DND-41 (cell line): ENCODE measurements at regions not wholly inside any gene's neighbourhood (a gene's known extent, or its start where the extent isn't known, plus 50 kb on each side); places are given as distances from the start of the nearest gene placed in this dataset.
"Not testable (repeated sequence)": the region's sequence is repeated elsewhere in the genome, so short reads cannot be mapped to it uniquely, and the experiment has no call there.

Source experiments
- ATAC-seq: fragments of 200-7000 bp; cut with Tn5 transposase; 3 replicates; pipeline ENCODE4 v1.9.1; 2021; ENCODE audit warnings: low read depth; ENCODE audit not compliant: insufficient read depth
- DNase-seq: peaks from one replicate; pipeline ENCODE4 v3.0.0-alpha.2; 2020
- H2AFZ ChIP-seq: 2 replicates; pipeline ENCODE4 v1.6.0; 2012; ENCODE audit warnings: low read depth, low read length
- H3K27ac ChIP-seq: 2 replicates; pipeline ENCODE4 v1.5.1; 2012; ENCODE audit warnings: low read length, inconsistent platforms
- H3K27me3 ChIP-seq: fragments of 200-600 bp; sonication (generic); 2 replicates; pipeline ENCODE4 v1.6.0; 2012; ENCODE audit warnings: low read length, mild to moderate bottlenecking, inconsistent platforms; ENCODE audit not compliant: insufficient read depth, poor library complexity
- H3K36me3 ChIP-seq: 2 replicates; pipeline ENCODE4 v1.5.1; 2012; ENCODE audit warnings: low read length, inconsistent platforms; ENCODE audit not compliant: insufficient read depth
- H3K4me1 ChIP-seq: 2 replicates; pipeline ENCODE4 v1.5.1; 2012; ENCODE audit warnings: mild to moderate bottlenecking, low read length; ENCODE audit not compliant: insufficient read depth
- H3K4me2 ChIP-seq: 2 replicates; pipeline ENCODE4 v1.6.0; 2012; ENCODE audit warnings: mild to moderate bottlenecking, moderate library complexity, low read length, inconsistent platforms; ENCODE audit not compliant: insufficient read depth
- H3K4me3 ChIP-seq, 2 experiments: fragments of 200-600 bp in 1 of 2; shearing (Covaris generic) in 1 of 2; 2 replicates each; pipeline ENCODE4 v1.5.1; 2012 to 2016; ENCODE audit warnings: inconsistent platforms in 2 of 2, low read length in 2 of 2, mild to moderate bottlenecking in 2 of 2, low read depth in 1 of 2, moderate library complexity in 1 of 2
- H3K79me2 ChIP-seq: 2 replicates; pipeline ENCODE4 v1.6.0; 2012; ENCODE audit warnings: low read length, inconsistent platforms; ENCODE audit not compliant: insufficient read depth
- H3K9ac ChIP-seq: 2 replicates; pipeline ENCODE4 v1.6.0; 2012; ENCODE audit warnings: low read depth, mild to moderate bottlenecking, inconsistent platforms, low read length, moderate library complexity
- H3K9me3 ChIP-seq: 2 replicates; pipeline ENCODE4 v1.5.1; 2012; ENCODE audit warnings: low read length, moderate library complexity, mild to moderate bottlenecking, inconsistent platforms; ENCODE audit not compliant: insufficient read depth, severe bottlenecking
- H4K20me1 ChIP-seq: 2 replicates; pipeline ENCODE4 v1.6.0; 2012; ENCODE audit warnings: low read length; ENCODE audit not compliant: insufficient read depth
- EZH2 ChIP-seq: IDR thresholded peaks from 3 replicates; pipeline ENCODE4 v1.6.1; 2012; ENCODE audit warnings: borderline replicate concordance, low read depth, mild to moderate bottlenecking, moderate library complexity, low read length, inconsistent platforms; ENCODE audit not compliant: severe bottlenecking
- TF ChIP-seq, protein P1 (sequence below): IDR thresholded peaks from 2 replicates; pipeline ENCODE4 v1.5.1; 2012; ENCODE audit warnings: borderline replicate concordance, low read length, moderate library complexity, mild to moderate bottlenecking; ENCODE audit not compliant: poor library complexity, severe bottlenecking; ENCODE audit errors: extremely low read depth

DNA sequence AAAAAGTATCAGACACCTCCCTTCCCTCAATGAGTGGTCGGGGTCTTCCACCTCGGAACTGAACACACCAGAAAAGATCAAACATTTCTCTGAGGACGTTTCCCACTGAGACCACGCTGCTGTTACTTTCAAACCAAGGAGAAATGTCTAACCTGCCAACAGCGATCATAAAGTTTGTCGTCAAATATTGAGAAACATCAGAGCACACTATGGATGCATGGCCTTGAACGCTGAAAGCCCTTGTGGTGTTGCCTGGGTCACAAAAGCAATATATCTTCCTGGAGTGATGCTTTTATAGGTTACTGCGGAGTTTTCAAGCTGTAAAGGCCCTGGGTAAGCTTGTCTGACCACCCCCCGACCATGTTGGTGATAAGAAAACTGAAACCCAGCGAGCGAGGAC is 70.2 kb upstream of the ID2 start:
- H3K9me3 ChIP-seq = no peaks in the 10 kb centered on the region
- no peak overlapping the region for H3K9ac ChIP-seq
- H4K20me1 ChIP-seq = no peaks in the 10 kb centered on the region
- no peak overlapping the region for H3K4me2 ChIP-seq
- H3K4me1 ChIP-seq = no peaks in the 10 kb centered on the region
- ATAC-seq = no peak
- no peak overlapping the region for H3K4me3 ChIP-seq
- H3K27me3 ChIP-seq = no peaks in the 10 kb centered on the region
- no peaks in the 10 kb centered on the region for H3K79me2 ChIP-seq
- H2AFZ ChIP-seq = no peak overlapping the region
- H3K27ac ChIP-seq = no peak overlapping the region
- TF ChIP-seq EZH2 = no peak
- TF ChIP-seq, protein P1, sequence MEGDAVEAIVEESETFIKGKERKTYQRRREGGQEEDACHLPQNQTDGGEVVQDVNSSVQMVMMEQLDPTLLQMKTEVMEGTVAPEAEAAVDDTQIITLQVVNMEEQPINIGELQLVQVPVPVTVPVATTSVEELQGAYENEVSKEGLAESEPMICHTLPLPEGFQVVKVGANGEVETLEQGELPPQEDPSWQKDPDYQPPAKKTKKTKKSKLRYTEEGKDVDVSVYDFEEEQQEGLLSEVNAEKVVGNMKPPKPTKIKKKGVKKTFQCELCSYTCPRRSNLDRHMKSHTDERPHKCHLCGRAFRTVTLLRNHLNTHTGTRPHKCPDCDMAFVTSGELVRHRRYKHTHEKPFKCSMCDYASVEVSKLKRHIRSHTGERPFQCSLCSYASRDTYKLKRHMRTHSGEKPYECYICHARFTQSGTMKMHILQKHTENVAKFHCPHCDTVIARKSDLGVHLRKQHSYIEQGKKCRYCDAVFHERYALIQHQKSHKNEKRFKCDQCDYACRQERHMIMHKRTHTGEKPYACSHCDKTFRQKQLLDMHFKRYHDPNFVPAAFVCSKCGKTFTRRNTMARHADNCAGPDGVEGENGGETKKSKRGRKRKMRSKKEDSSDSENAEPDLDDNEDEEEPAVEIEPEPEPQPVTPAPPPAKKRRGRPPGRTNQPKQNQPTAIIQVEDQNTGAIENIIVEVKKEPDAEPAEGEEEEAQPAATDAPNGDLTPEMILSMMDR = no peak
- DNase-seq = no peak
- H3K36me3 ChIP-seq = no peaks in the 10 kb centered on the region

DNA sequence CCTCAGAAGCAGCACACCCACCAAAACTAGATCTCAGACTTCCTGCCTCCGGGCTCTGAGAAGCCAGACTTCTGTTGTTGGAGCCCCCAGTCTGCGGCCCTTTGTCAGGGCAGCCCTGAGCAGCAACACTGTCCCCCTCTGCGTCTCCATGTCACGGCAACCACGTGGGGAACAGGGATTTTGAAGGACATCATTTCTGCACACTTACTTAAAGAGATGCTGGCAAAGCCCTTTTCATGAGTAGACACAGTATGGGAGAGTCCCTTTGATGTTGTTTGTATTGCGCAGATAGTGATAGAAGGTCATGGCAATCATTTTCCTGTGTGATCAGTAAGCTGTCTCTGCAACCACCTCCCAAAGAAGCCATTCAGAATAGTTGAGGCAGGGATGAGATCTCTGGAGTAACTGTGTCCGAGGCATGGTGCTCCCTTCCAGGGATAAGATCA is 69.1 kb upstream of the ID2 start:
- Histone ChIP-seq H3K4me2 (no peak overlapping the region), H3K4me3 (no peak overlapping the region), H2AFZ (no peak overlapping the region), H3K9me3 (no peaks in the 10 kb centered on the region), H4K20me1 (no peaks in the 10 kb centered on the region), H3K79me2 (no peaks in the 10 kb centered on the region), H3K27ac (no peak overlapping the region), H3K9ac (no peak overlapping the region), H3K36me3 (no peaks in the 10 kb centered on the region), H3K4me1 (no peaks in the 10 kb centered on the region), H3K27me3 (no peaks in the 10 kb centered on the region)
- TF ChIP-seq, protein P1 = no peak
- TF ChIP-seq EZH2 = no peak
- ATAC-seq = no peak
- DNase-seq = no peak

GRCh38 chr2:8613207-8613999 is 68.5 kb upstream of the ID2 start:
- H3K27me3 ChIP-seq, DNase-seq, ATAC-seq, H2AFZ ChIP-seq, H3K4me1 ChIP-seq, H3K27ac ChIP-seq, H3K36me3 ChIP-seq, H3K9me3 ChIP-seq, H3K4me2 ChIP-seq, H3K79me2 ChIP-seq, H3K4me3 ChIP-seq, H4K20me1 ChIP-seq, H3K9ac ChIP-seq: not testable (repeated sequence)

GRCh38 chr2:8614646-8615045 is 67.2 kb upstream of the ID2 start:
- Histone ChIP-seq H3K9me3 (no peaks in the 10 kb centered on the region), H2AFZ (no peak overlapping the region), H3K79me2 (no peaks in the 10 kb centered on the region), H3K4me3 (no peak overlapping the region), H3K4me2 (no peak overlapping the region), H4K20me1 (no peaks in the 10 kb centered on the region), H3K9ac (no peak overlapping the region), H3K36me3 (no peaks in the 10 kb centered on the region), H3K4me1 (no peaks in the 10 kb centered on the region), H3K27ac (no peak overlapping the region), H3K27me3 (no peaks in the 10 kb centered on the region)
- DNase-seq = no peak
- no peak for TF ChIP-seq EZH2
- TF ChIP-seq, protein P1 = no peak
- no peak for ATAC-seq
